ENCODE measurements at regions not wholly inside any gene's neighbourhood (a gene's known extent, or its start where the extent isn't known, plus 50 kb on each side); places are given as distances from the start of the nearest gene placed in this dataset.
"Not testable (repeated sequence)": the region's sequence is repeated elsewhere in the genome, so short reads cannot be mapped to it uniquely, and the experiment has no call there.

- no peak for DNase-seq
Measured at GRCh38 chr4:23504083-23504482, 385.8 kb downstream of the PPARGC1A start.

- no peak for DNase-seq
Measured at GRCh38 chr4:23500894-23501449, 388.9 kb downstream of the PPARGC1A start.

GRCh38 chr4:23485801-23486200 is 404.0 kb downstream of the PPARGC1A start:
- no peak for DNase-seq

GRCh38 chr4:23484689-23485088 is 405.2 kb downstream of the PPARGC1A start:
- no peak for DNase-seq

- no peak for DNase-seq
Measured at GRCh38 chr4:23483320-23483960, 406.4 kb downstream of the PPARGC1A start.

- DNase-seq, result no peak
Measured at GRCh38 chr4:23481566-23481965, 408.3 kb downstream of the PPARGC1A start.

GRCh38 chr4:23477905-23478304 is 411.9 kb downstream of the PPARGC1A start:
- no peak for DNase-seq

GRCh38 chr4:23476515-23477090 is 413.2 kb downstream of the PPARGC1A start:
- DNase-seq, result no peak

- no peak for DNase-seq
Measured at GRCh38 chr4:23463071-23463470, 426.8 kb downstream of the PPARGC1A start.

- DNase-seq, result no peak
Measured at GRCh38 chr4:23458054-23458453, 431.8 kb downstream of the PPARGC1A start.

GRCh38 chr4:23456864-23457263 is 433.0 kb downstream of the PPARGC1A start:
- DNase-seq, result no peak

- no peak for DNase-seq
Measured at GRCh38 chr4:23455456-23456158, 434.2 kb downstream of the PPARGC1A start.

- DNase-seq, result no peak
Measured at GRCh38 chr4:23441530-23442069, 448.2 kb downstream of the PPARGC1A start.

GRCh38 chr4:23438764-23439163 is 451.1 kb downstream of the PPARGC1A start:
- DNase-seq, result no peak

GRCh38 chr4:23429497-23429896 is 460.4 kb downstream of the PPARGC1A start:
- DNase-seq, result no peak

- DNase-seq, result no peak
Measured at GRCh38 chr4:23425570-23425969, 464.3 kb downstream of the PPARGC1A start.

- DNase-seq, result no peak
Measured at GRCh38 chr4:23423540-23423939, 466.3 kb downstream of the PPARGC1A start.

GRCh38 chr4:23422878-23423277 is 467.0 kb downstream of the PPARGC1A start:
- DNase-seq, result no peak

- no peak for DNase-seq
Measured at GRCh38 chr4:23413631-23414030, 476.2 kb downstream of the PPARGC1A start.

GRCh38 chr4:23412701-23413100 is 477.1 kb downstream of the PPARGC1A start:
- DNase-seq, result no peak

GRCh38 chr4:23408913-23409312 is 480.9 kb downstream of the PPARGC1A start:
- not testable (repeated sequence) for DNase-seq

GRCh38 chr4:23401572-23401971 is 488.3 kb downstream of the PPARGC1A start:
- no peak for DNase-seq

GRCh38 chr4:23392860-23393458 is 496.9 kb downstream of the PPARGC1A start:
- DNase-seq, result no peak
